HG02938 (cell line): ENCODE measurements at regions not wholly inside any gene's neighbourhood (a gene's known extent, or its start where the extent isn't known, plus 50 kb on each side); places are given as distances from the start of the nearest gene placed in this dataset.
"Not testable (repeated sequence)": the region's sequence is repeated elsewhere in the genome, so short reads cannot be mapped to it uniquely, and the experiment has no call there.

Source experiments
- ATAC-seq: cut with Tn5 transposase; IDR thresholded peaks from one replicate; pipeline ENCODE4 v1.9.1; 2021; ENCODE audit warnings: mild to moderate bottlenecking, moderate library complexity; ENCODE audit not compliant: unreplicated experiment

DNA sequence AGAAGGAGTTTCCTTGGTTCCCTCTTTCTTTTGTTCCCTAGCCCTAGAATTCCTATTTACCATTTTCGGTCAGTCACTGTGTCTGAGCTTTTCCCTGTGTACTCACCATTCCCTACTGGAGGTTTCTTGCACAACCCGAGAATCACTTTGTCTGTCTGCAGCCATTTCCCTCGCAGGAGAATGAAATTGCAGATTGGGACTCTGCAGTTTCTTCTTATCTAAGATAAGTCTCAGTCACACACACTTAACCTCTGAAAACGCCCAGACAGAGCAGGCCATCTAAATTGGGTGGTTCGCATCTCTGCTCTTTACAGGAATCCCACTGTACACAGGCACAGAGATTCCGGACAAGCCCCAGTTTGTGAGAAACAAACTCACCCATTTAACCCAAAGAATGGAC, 58.6 kb upstream of the CNTNAP2 start:
- ATAC-seq, result no peak

DNA sequence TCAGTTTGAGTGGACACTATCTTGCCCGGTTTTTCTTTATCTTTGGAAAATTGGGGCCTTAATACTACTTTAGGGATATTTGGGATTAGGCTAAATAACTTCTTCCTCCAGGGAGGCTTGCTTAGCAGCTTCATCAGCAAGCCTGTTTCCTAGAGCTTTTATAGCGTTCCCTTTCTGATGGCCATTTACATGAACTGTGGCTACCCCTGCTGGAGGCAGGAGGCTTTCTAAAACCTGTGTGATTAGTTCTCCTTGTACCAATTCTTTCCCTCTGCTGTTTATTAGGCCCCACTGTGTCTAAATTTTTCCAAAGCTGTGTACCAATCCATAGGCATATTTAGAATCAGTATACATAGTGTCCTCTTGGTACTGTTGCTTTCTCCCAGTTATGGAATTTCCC, 61.7 kb upstream of the CNTNAP2 start:
- no peak for ATAC-seq

DNA sequence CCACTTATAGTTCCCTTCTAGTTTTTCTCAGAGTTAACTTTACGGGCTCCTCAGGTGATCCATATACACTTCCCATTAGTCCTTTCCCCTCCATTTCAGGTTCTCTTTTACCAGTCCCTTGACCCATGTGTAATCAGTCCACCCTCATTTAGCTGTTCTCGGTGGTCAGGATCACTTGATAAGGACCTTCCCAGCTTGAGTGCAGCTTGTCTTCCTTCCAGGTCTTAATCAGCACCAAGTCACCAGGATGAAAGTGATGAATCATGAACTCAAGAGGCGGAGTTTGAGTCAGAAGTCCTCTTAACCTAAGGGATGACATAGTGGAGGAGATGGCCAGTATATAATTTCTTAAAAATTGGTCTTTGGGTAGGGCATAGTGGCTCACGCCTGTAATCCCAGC, 63.1 kb upstream of the CNTNAP2 start:
- no peak for ATAC-seq

DNA sequence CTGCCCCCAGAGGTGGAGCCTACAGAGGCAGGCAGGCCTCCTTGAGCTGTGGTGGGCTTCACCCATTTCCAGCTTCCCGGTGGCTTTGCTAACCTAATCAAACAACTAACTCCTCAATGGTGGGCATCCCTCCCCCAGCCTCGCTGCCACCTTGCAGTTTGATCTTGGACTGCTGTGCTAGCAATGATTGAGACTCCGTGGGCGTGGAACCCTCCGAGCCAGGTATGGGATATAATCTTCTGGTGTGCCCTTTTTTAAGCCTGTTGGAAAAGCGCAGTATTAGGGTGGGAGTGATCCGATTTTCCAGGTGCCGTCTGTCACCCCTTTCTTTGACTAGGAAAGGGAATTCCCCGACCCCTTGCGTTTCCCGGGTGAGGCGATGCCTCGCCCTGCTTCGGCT, 73.3 kb upstream of the CNTNAP2 start:
- not testable (repeated sequence) for ATAC-seq

DNA sequence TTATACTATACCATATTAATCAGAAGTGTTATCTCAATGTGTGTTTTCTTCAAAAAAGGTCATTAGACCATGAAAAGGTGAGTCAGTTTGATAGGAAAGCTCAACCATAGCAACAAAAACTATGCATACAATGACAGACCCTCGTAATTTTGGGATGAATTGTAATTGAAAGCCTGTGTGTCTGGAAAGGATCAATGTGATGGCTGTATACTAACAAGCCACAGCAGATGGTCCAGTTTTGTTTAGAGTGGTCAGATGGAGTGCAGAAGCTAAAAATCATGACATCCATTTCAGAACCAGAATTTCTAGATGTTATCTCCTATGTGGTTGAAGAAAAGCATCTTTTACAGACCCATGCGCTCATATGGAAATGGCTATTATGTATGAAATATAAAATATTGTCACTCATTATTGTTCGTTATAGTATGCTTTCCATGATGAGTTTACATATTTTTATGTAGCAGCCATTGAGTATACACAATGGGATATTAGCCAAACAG, 88.3 kb upstream of the CNTNAP2 start:
- no peak for ATAC-seq

DNA sequence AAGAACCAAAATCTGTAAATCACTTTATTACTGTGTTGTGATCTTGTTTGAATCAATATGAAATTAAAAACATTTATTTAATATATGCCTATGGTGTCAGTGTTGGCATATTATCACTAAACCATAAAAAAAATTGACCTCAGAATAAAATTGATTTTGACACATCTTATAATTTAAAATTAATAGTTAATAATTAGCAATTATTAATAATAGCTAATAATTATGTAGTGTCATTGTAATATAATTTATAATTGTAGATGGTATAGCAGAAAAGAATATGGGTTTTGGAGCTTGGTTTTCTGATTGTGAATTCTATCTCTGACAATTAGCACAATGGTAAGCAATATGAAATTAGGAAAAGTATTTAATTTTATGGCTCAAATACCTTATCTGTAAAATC, 89.4 kb upstream of the CNTNAP2 start:
- no peak for ATAC-seq

DNA sequence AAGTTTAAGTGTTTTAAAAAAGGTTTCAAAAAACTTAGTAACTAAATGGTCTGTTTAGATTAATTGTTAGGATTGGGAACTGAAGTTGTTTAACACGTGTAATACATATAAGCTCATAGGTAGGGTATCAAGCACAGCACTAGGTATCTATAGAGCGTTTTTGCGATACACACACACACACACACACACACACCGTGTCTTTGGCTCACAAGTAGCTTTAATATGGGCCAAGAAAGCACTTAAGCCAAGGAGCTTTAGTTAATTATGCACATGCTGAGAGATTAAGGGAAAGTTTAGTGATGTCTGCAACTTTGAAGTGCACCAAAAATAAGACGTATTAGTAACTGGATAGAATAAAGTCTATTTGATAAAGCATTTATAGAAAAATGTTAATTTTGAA, 93.8 kb upstream of the CNTNAP2 start:
- no peak for ATAC-seq

DNA sequence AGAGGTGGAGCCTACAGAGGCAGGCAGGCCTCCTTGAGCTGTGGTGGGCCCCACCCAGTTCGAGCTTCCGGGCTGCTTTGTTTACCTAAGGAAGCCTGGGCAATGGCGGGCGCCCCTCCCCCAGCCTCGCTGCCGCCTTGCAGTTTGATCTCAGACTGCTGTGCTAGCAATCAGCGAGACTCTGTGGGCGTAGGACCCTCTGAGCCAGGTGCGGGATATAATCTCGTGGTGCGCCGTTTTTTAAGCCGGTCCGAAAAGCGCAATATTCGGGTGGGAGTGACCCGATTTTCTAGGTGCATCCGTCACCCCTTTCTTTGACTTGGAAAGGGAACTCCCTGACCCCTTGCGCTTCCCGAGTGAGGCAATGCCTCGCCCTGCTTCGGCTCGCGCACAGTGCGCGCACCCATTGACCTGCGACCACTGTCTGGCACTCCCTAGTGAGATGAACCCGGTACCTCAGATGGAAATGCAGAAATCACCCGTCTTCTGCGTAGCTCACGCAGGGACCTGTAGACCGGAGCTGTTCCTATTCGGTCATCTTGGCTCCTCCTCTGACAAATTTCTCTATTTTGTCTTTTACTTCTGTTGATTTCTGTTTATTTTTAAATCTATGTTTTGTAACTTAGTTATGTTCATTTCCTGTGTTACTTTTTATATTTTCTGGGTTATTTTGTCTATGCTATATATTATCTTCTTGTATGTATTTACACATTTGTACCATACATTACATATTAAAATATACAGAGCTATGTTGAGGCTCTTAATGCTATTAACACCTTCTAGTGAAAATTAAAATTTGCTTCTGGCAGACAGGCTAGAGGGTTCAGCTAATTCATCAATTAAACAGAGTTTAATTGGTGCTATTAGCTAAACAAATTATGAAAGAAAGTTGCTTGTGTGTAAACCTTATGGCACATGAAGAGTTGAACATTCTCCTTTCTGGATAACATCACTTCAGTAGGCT, 97.3 kb upstream of the CNTNAP2 start:
- ATAC-seq, result not testable (repeated sequence)

DNA sequence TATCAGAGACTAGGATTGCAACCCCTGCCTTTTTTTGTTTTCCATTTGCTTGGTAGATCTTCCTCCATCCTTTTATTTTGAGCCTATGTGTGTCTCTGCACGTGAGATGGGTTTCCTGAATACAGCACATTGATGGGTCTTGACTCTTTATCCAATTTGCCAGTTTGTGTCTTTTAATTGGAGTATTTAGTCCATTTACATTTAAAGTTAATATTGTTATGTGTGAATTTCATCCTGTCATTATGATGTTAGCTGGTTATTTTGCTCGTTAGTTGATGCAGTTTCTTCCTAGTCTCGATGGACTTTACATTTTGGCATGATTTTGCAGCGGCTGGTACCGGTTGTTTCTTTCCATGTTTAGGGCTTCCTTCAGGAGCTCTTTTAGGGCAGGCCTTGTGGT, 99.2 kb upstream of the CNTNAP2 start:
- not testable (repeated sequence) for ATAC-seq

DNA sequence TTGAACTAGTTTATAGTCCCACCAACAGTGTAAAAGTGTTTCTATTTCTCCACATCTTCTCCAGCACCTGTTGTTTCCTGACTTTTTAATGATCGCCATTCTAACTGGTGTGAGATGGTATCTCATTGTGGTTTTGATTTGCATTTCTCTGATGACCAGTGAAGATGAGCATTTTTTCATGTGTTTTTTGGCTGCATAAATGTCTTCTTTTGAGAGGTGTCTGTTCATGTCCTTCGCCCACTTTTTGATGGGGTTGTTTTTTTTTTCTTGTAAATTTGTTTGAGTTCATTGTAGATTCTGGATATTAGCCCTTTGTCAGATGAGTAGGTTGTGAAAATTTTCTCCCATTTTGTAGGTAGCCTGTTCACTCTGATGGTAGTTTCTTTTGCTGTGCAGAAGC, 102.4 kb upstream of the CNTNAP2 start:
- not testable (repeated sequence) for ATAC-seq

DNA sequence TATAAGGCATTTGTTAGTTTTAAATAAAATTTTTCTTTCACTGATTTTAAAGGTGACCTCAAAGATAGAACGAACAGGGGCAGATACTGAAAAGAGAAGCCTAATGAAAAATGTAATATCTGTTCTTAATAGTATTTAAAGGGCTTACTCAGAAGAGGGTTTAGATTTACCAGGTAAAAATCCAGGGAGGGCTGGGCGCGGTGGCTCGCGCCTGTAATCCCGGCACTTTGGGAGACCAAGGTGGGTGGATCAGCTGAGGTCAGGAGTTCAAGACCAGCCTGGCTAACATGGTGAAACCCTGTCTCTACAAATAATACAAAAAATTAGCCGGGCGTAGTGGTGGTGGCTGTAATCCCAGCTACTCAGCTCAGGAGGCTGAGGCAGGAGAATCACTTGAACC, 108.3 kb upstream of the CNTNAP2 start:
- no peak for ATAC-seq

DNA sequence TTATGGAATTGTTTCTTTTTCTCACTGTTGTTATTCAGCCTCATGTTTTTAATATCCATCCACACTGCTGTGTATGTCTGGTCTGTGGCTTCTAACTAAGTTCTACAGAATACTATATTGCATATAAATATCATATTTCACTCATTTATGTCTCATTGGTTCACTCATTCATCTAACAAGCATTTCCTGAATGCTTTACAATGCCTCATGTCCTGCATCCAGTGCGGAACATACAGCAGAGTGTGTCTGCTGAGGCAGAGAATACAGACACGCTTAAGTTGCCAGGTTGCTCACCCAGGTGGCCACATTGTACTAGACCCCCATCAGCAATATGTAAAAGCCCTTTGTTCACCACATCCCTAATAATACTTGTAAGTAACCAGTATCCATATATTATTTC, 111.8 kb upstream of the CNTNAP2 start:
- no peak for ATAC-seq

DNA sequence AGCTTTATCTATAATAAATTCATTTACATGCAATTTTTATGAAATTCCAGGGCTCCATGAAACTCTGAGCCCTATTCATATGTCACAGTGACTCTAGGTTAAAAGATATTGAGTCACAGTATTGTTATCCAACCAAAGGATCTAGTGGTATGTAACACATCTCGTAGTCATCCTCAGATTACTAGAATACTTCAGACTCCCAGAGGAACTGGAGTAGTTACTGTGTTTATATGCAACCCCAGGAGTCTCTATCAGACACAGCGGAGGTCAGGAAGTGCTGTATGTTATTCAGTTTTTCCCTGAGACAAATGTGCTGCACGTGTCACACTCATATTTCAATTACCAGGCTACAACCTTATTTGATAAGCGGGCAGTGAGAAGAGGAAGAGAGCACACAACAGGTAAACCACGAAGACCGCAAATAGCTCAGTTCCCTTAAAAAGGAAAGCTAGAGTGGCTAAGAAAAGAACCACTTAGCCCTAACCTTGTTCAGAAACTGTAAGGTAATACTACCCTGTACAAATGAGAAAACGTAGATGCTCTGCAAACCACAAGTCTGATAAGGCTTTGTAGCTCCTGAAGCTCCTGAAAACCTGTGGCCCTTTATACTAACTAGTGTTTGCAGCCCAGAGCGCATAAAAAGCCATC, 114.0 kb upstream of the CNTNAP2 start:
- peak; percentile 51 for ATAC-seq

DNA sequence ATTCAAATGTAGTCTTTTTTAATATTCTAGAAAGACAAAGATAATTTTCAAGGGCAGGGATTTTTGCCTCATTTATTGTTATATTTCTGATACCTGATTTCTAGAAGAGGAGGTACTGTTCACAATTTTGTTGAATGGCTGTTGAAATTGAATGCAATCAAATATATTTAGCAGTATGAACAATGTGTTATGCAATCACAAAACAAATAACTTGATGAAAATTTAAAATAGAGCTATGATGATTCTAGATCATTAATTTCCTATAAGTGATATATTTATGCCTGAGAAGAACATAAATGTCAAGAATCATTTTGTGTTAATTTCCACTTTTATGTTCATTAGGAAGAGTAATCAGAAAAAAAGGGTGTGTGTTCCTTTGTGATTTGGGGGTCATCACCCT, 114.6 kb upstream of the CNTNAP2 start:
- ATAC-seq, result no peak

DNA sequence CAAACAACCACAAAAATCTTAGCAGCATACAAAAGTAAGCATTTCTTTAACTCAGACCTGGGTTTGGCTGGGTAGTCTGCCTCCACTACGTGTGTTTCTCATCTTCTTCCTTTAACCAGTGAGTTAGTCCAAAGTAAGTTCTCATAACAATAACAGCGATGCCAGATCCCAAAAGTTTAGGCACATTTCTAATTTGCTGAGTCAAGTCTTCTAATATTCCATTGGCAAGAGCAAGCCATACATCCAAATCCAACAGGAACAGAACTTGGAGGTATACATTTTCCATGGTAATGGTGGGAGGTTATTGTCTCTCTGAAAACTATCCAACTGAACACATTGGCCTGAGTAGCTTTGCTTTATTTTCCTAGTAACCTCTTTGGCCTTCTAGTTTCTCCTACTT, 115.7 kb upstream of the CNTNAP2 start:
- no peak for ATAC-seq

DNA sequence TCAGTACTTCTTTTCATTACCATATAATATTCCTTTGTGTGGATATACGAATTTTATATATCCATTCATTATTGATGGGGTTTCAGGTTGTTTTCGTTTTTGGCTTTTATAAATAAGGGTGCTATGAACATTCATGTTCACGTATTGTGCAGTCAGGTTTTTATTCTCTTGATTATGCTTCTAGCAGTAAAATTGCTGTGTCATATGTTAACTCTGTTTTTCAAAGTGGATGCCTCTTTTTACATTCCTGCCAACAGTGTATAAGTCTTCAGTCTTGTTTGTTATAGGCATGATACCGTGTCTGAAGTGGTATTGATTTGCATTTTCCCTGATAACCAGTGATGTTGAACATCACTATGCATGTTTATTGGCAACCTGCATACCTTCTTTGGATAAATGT, 127.1 kb upstream of the CNTNAP2 start:
- ATAC-seq, result no peak

DNA sequence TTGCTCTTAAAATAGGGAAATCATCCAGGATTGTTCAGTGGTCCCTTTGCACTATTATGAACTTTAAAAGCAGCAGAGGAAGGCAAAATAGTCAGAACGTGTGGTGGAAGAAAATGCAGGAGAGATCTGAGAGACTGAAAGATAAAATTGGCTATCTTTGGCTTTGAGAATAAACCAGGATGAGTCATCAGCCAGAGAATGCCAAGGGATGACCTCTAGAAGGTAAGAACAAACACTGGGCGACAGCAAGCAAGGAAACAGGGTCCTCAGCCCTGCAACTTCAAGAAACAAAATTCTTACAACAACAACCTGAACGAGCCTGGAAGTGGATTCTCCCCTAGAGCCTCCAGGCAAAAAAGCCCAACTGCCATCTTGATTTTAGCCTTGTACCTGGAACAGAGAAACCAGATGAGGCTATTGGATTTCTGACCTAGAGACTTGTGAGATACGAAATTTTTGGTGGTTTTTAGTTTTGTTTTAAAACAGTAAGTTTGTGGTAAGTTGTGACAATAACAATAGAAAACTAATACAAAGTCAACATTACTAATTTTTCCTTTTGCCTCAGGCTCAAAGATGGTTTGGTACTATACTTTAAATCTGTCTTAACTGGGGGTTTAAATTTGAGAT, 130.2 kb upstream of the CNTNAP2 start:
- no peak for ATAC-seq

DNA sequence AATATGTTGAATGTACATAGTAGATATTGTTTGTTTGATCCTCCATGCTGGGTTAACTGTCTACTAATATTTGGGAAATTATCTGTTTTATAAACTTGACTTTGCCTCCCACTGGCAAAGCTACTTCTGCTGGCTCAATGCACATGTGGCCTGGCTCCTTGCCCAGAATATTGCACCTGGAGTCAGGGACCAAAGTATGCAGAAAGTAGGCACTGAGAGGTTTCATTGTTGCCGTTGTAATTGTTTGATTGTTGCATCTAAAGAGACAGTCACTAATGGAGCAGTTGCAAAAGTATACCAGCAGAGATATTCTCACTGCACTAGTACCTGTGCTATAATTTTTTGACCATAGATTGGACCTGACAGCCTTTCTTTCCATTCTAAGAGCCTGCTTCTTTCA, 137.8 kb upstream of the CNTNAP2 start:
- no peak for ATAC-seq

DNA sequence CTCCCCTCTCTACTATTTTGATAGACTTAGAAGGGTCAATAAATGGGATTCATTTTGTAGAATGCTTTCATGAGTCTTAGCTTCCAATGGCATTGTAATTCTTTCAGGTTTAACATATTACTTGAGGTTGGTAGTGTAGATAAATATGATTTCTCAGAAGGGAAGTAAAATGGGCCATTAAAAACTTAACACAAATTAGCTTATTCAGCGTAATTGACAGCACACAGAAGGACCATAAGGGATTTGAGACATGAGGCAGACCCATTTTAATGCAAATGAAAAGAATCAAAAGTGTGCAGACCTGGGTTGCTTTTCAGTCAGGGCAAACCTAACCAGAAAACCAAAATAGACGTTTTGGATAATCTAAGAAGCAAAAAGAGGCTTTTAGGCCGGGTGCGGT, 156.6 kb upstream of the CNTNAP2 start:
- ATAC-seq, result no peak

DNA sequence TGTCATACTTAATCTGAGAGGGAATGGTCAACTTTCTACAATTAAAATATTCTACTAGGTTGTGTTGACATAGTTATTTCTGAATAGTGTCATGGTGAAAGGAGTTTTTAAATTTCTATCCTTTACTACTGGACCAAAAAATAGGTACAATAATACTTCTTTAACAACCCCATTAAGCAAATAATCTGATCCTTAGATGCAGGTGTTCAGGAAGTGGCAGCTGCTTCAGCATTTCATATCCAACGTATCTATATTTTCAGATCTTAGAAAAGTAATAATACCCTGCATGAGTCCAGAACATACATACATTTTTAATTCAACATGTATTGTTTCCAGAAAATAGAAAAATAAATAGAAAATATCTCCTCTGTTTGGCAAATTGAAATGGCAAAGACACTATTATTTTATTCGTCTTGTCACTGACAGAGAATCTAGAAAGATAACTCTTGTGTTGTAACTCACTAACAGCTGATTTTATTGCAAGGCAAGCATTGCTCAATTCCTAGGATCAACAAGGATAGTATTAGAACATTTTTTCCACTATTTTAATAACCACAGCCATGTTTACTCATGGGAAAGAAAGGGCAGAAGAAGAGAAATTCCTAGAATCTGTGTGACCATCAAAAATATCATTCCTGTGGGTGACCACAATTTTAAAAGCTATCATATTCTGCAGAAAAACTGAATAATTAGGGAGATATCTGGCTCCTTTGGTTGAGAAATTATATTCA, 159.3 kb upstream of the CNTNAP2 start:
- no peak for ATAC-seq

DNA sequence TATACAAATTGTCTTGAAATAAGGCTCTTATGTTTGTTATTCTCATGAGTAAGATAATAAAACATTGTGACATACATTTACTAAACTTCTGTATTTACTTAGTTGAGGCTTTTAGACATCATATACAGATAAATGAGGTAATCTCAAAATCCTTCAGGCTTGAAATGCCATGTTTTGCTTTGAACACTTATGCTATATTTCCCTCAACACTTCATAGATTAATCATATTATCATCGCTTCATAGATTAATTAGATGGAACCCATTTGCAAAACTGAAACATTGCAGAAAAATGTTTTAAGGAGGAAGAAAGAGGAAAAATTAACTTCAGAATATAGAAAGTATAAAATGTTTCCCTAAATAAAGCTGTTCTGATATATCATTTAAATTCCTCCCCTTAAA, 165.0 kb upstream of the CNTNAP2 start:
- ATAC-seq, result no peak
